ENCODE measurements at regions not wholly inside any gene's neighbourhood (a gene's known extent, or its start where the extent isn't known, plus 50 kb on each side); places are given as distances from the start of the nearest gene placed in this dataset.

- no peak for DNase-seq (ENCODE audit: low read depth, low spot score)
These were observed 50.1 kb upstream of the BASP1 start for GRCh38 chr5:17167171-17167891.
